Loucy (cell line): ENCODE measurements at regions not wholly inside any gene's neighbourhood (a gene's known extent, or its start where the extent isn't known, plus 50 kb on each side); places are given as distances from the start of the nearest gene placed in this dataset.

Source experiments
- H2AFZ ChIP-seq: fragments of 200-600 bp; sonication (generic); 2 replicates; pipeline ENCODE4 v1.6.0; 2016; ENCODE audit warnings: antibody characterized with exemption, mild to moderate bottlenecking, low read length, moderate library complexity
- H3F3A ChIP-seq: fragments of 200-600 bp; 2 replicates; pipeline ENCODE4 v1.6.0; 2016; ENCODE audit warnings: antibody characterized with exemption, low read depth, mild to moderate bottlenecking
- H3K27me3 ChIP-seq: fragments of 200-600 bp; sonication (generic); 2 replicates; pipeline ENCODE4 v1.6.1; 2014; ENCODE audit warnings: low read length, mild to moderate bottlenecking; ENCODE audit not compliant: insufficient read depth, poor library complexity, severe bottlenecking
- H3K36me3 ChIP-seq: fragments of 200-600 bp; sonication (generic); 2 replicates; pipeline ENCODE4 v1.6.1; 2016; ENCODE audit warnings: low read length; ENCODE audit not compliant: insufficient read depth
- H3K4me1 ChIP-seq: fragments of 200-600 bp; sonication (generic); 2 replicates; pipeline ENCODE4 v1.5.1; 2014; ENCODE audit warnings: low read length, mild to moderate bottlenecking; ENCODE audit not compliant: insufficient read depth, poor library complexity, severe bottlenecking
- H3K4me2 ChIP-seq: fragments of 200-600 bp; sonication (generic); 2 replicates; pipeline ENCODE4 v1.6.0; 2014; ENCODE audit warnings: antibody characterized with exemption, low read length, low read depth, mild to moderate bottlenecking; ENCODE audit not compliant: poor library complexity, severe bottlenecking
- H3K4me3 ChIP-seq: fragments of 200-600 bp; sonication (generic); 2 replicates; pipeline ENCODE4 v1.5.1; 2014; ENCODE audit warnings: low read length, mild to moderate bottlenecking, mixed read lengths; ENCODE audit not compliant: poor library complexity, severe bottlenecking
- H3K79me2 ChIP-seq: fragments of 200-600 bp; sonication (generic); 2 replicates; pipeline ENCODE4 v1.6.1; 2014; ENCODE audit warnings: low read length; ENCODE audit not compliant: insufficient read depth
- H3K9ac ChIP-seq: fragments of 200-600 bp; sonication (generic); 2 replicates; pipeline ENCODE4 v1.6.0; 2014; ENCODE audit warnings: mild to moderate bottlenecking, low read depth, low read length, moderate library complexity; ENCODE audit not compliant: poor library complexity, severe bottlenecking
- H3K9me2 ChIP-seq: fragments of 200-600 bp; sonication (generic); replicated peaks from 2 replicates; pipeline ENCODE4 v1.6.1; 2016; ENCODE audit warnings: low read depth, low read length, mixed read lengths
- H3K9me3 ChIP-seq: fragments of 200-600 bp; sonication (generic); 2 replicates; pipeline ENCODE4 v1.6.1; 2014; ENCODE audit warnings: mild to moderate bottlenecking, antibody characterized with exemption, low read length, low read depth; ENCODE audit not compliant: insufficient read depth
- H4K20me1 ChIP-seq: fragments of 200-600 bp; sonication (generic); 2 replicates; pipeline ENCODE4 v1.6.0; 2014; ENCODE audit warnings: antibody characterized with exemption, low read length, mild to moderate bottlenecking; ENCODE audit not compliant: insufficient read depth, poor library complexity, severe bottlenecking
- EZH2phosphoT487 ChIP-seq: fragments of 200-600 bp; IDR thresholded peaks from 2 replicates; pipeline ENCODE4 v1.6.1; 2018; ENCODE audit warnings: antibody characterized with exemption, mild to moderate bottlenecking, moderate library complexity, borderline replicate concordance
- TF ChIP-seq, protein P1 (sequence below): fragments of 200-600 bp; sonication (generic); conservative IDR thresholded peaks from 2 replicates; pipeline ENCODE4 v1.5.1; 2014; ENCODE audit warnings: mild to moderate bottlenecking, antibody characterized with exemption, low read length

DNA sequence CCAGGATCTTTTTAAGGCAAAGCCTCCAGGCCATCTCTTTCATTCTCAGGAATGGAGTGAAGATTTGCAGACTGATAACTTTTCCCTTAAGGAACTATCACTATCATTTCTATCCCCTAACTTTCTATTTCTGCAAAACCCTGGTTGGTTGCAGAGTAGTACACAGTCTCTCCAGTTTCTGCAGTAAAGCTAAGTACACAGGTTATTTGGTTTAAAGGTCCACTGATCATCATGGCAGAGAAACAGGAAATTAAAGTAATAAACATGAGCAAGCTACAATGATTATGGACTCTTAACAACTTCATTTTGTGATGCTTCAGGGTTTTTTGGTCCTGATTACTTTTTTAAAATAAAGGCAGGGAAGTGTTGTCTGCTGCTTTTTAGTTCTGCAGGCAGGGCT is 890.0 kb upstream of the DDX18 start:
- Histone ChIP-seq H3K27me3 (no peaks in the 10 kb centered on the region), H3K9me3 (no peaks in the 10 kb centered on the region), H3K9ac (no peak overlapping the region), H3F3A (no peaks in the 10 kb centered on the region), H3K9me2 (no peaks in the 10 kb centered on the region), H3K79me2 (no peaks in the 10 kb centered on the region), H3K4me1 (no peaks in the 10 kb centered on the region), H3K36me3 (no peaks in the 10 kb centered on the region), H2AFZ (no peak overlapping the region), H3K4me2 (no peak overlapping the region), H3K4me3 (no peak overlapping the region), H4K20me1 (no peaks in the 10 kb centered on the region)
- TF ChIP-seq, protein P1, sequence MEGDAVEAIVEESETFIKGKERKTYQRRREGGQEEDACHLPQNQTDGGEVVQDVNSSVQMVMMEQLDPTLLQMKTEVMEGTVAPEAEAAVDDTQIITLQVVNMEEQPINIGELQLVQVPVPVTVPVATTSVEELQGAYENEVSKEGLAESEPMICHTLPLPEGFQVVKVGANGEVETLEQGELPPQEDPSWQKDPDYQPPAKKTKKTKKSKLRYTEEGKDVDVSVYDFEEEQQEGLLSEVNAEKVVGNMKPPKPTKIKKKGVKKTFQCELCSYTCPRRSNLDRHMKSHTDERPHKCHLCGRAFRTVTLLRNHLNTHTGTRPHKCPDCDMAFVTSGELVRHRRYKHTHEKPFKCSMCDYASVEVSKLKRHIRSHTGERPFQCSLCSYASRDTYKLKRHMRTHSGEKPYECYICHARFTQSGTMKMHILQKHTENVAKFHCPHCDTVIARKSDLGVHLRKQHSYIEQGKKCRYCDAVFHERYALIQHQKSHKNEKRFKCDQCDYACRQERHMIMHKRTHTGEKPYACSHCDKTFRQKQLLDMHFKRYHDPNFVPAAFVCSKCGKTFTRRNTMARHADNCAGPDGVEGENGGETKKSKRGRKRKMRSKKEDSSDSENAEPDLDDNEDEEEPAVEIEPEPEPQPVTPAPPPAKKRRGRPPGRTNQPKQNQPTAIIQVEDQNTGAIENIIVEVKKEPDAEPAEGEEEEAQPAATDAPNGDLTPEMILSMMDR = no peak
- TF ChIP-seq EZH2phosphoT487 = no peak

- Histone ChIP-seq H3K4me2 (no peak overlapping the region), H3F3A (no peaks in the 10 kb centered on the region), H4K20me1 (no peaks in the 10 kb centered on the region), H3K27me3 (no peaks in the 10 kb centered on the region), H3K4me3 (no peak overlapping the region), H3K9me3 (no peaks in the 10 kb centered on the region), H3K4me1 (no peaks in the 10 kb centered on the region), H3K9me2 (no peaks in the 10 kb centered on the region), H3K79me2 (no peaks in the 10 kb centered on the region), H3K9ac (no peak overlapping the region), H2AFZ (no peak overlapping the region), H3K36me3 (no peaks in the 10 kb centered on the region)
- TF ChIP-seq, protein P1 = no peak
- no peak for TF ChIP-seq EZH2phosphoT487
These were observed 879.2 kb upstream of the DDX18 start for GRCh38 chr2:116935097-116935814.

DNA sequence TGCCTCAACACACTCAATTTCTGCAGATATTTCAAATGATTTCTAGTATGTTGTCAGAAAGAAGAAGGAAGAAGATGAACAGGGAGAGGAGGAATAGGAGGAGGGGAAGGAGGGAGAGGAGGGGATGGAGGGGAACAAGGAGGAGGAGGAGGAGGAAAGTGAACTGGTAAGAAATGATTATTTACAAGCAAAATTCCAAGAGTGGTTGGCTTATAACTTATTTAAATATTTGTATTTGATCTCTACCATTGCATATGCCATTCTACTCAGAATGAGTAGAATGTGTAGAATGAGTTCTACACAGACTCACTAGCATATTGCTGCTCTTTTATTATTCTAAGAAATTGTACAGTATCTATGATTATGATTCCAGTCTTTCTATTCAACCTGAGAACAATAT is 866.2 kb upstream of the DDX18 start:
- Histone ChIP-seq H2AFZ (no peak overlapping the region; the same call in 1 of the 2 replicates), H3K9me3 (no peaks in the 10 kb centered on the region), H3K9ac (no peak overlapping the region), H3K4me2 (no peak overlapping the region), H3F3A (no peaks in the 10 kb centered on the region), H3K79me2 (no peaks in the 10 kb centered on the region), H3K9me2 (no peaks in the 10 kb centered on the region), H4K20me1 (no peaks in the 10 kb centered on the region), H3K4me3 (no peak overlapping the region), H3K36me3 (no peaks in the 10 kb centered on the region), H3K27me3 (no peaks in the 10 kb centered on the region), H3K4me1 (no peaks in the 10 kb centered on the region)
- TF ChIP-seq, protein P1 = no peak
- TF ChIP-seq EZH2phosphoT487 = no peak
